T-cell (primary cell): ENCODE measurements at regions not wholly inside any gene's neighbourhood (a gene's known extent, or its start where the extent isn't known, plus 50 kb on each side); places are given as distances from the start of the nearest gene placed in this dataset.

Experiments used
- ATAC-seq, 4 experiments: fragments of 200-7000 bp in 3 of 4; fragments of 150-1000 bp in 1 of 4; cut with Tn5 transposase; replicated peaks in 1 of 4; 1 replicate in 3 of 4; 2 replicates in 1 of 4; pipeline ENCODE4 v1.10.0; 2021; ENCODE audit warnings: moderate library complexity in 3 of 4, mild to moderate bottlenecking in 2 of 4, moderate number of reproducible peaks in 1 of 4
- CTCF ChIA-PET, 2 donors: fragments of 300-600 bp; sonication (Branson Sonifier 250); formaldehyde crosslinking; loops; one replicate each; lab custom pipeline; 2022; ENCODE audit warnings: antibody characterized with exemption in 2 of 2; lab: Charles Lee
- POLR2A ChIA-PET, 2 donors: fragments of 300-600 bp; sonication (Branson Sonifier 250); formaldehyde crosslinking; loops; one replicate each; lab custom pipeline; 2022; ENCODE audit warnings: antibody characterized with exemption in 2 of 2; lab: Charles Lee
- DNase-seq, 35 experiments: peaks; one replicate each; pipeline versions ENCODE4 v3.0.0 to v3.0.0-alpha.2; 2013 to 2023
- H3K27ac ChIP-seq: one replicate; pipeline ENCODE4 v1.5.1; 2013; ENCODE audit warnings: low read length
- H3K27me3 ChIP-seq, 2 experiments: replicated peaks in 1 of 2; 1 replicate in 1 of 2; 2 replicates in 1 of 2; pipeline versions ENCODE4 v1.6.1 to v1.7.0; 2013; ENCODE audit warnings: low read length in 1 of 2, mixed read lengths in 1 of 2; ENCODE audit not compliant: control insufficient read depth in 2 of 2, insufficient read depth in 2 of 2; ENCODE audit errors: extremely low read depth in 1 of 2
- H3K36me3 ChIP-seq, 2 donors: 1 replicate in 1 of 2; 2 replicates in 1 of 2; pipeline versions ENCODE4 v1.6.1 to v1.7.0; 2013; ENCODE audit warnings: low read length in 1 of 2; ENCODE audit not compliant: control insufficient read depth in 2 of 2, insufficient read depth in 1 of 2; ENCODE audit errors: extremely low read depth in 1 of 2
- H3K4me1 ChIP-seq, 2 experiments: 1 replicate in 1 of 2; 2 replicates in 1 of 2; pipeline versions ENCODE4 v1.6.1 to v1.7.0; 2013; ENCODE audit warnings: low read length in 2 of 2, mixed read lengths in 1 of 2; ENCODE audit not compliant: insufficient read depth in 2 of 2, control insufficient read depth in 1 of 2; ENCODE audit errors: extremely low read depth in 1 of 2
- H3K4me3 ChIP-seq, 2 donors: 1 replicate in 1 of 2; 2 replicates in 1 of 2; pipeline versions ENCODE4 v1.5.1 to v1.7.0; 2013; ENCODE audit warnings: mild to moderate bottlenecking in 2 of 2, low read length in 1 of 2, moderate library complexity in 1 of 2; ENCODE audit not compliant: control insufficient read depth in 1 of 2; ENCODE audit errors: extremely low read depth in 1 of 2
- H3K9me3 ChIP-seq: 2 replicates; pipeline ENCODE4 v1.7.0; 2013
- H3K27ac Mint-ChIP-seq, 2 donors: one replicate each; pipeline ENCODE4 v1.8.0; 2020 to 2021; ENCODE audit warnings: mild to moderate bottlenecking in 2 of 2, mixed read lengths in 2 of 2
- H3K27me3 Mint-ChIP-seq, 2 donors: one replicate each; pipeline ENCODE4 v1.8.0; 2021 to 2022; ENCODE audit warnings: mixed read lengths in 2 of 2
- H3K36me3 Mint-ChIP-seq: one replicate; pipeline ENCODE4 v1.8.0; 2021; ENCODE audit warnings: mixed read lengths
- H3K4me1 Mint-ChIP-seq, 3 donors: one replicate each; pipeline ENCODE4 v1.8.0; 2020 to 2022; ENCODE audit warnings: mixed read lengths in 3 of 3, mild to moderate bottlenecking in 1 of 3
- H3K4me3 Mint-ChIP-seq, 3 donors: one replicate each; pipeline ENCODE4 v1.8.0; 2020 to 2022; ENCODE audit warnings: mild to moderate bottlenecking in 3 of 3, mixed read lengths in 3 of 3, moderate library complexity in 3 of 3
- H3K9me3 Mint-ChIP-seq, 3 donors: one replicate each; pipeline ENCODE4 v1.8.0; 2020 to 2022; ENCODE audit warnings: mixed read lengths in 3 of 3
- whole genome bisulfite sequencing: methylation state at CpG from one replicate; pipeline ENCODE4 v1.1.5; 2013; ENCODE audit warnings: missing lambda C conversion rate; ENCODE audit not compliant: insufficient coverage; 5-methylcytosine and 5-hydroxymethylcytosine counted together

GRCh38 chr6:53411451-53411850 is 62.7 kb upstream of the ELOVL5 start:
- CTCF ChIA-PET: interaction anchor here (0.6 to 4.3 kb wide), 22 partner anchors 15 to 242 kb away, joined by 3 to 32 read pairs (median 4); no protein-coding TSS in a partner anchor
- ATAC-seq: no peak
- H3K27ac ChIP-seq: no peak overlapping the region
- H3K4me1 ChIP-seq: no peaks in the 10 kb centered on the region
- H3K27me3 ChIP-seq: no peaks in the 10 kb centered on the region
- DNase-seq: no peak
- POLR2A ChIA-PET: no interaction called here
- H3K36me3 ChIP-seq: no peaks in the 10 kb centered on the region
- no CpG with 5 or more reads among the region's 2 CpGs for WGBS
- H3K9me3 ChIP-seq: no peaks in the 10 kb centered on the region
- Mint-ChIP-seq H3K27ac (no peak overlapping the region), H3K9me3 (no peaks in the 10 kb centered on the region), H3K27me3 (peaks cover 0 to 3% of the 10 kb centered on the region in 2 donors), H3K36me3 (no peaks in the 10 kb centered on the region), H3K4me3 (no peak overlapping the region), H3K4me1 (peaks cover 5% of the 10 kb centered on the region in 3 donors)
- no peak overlapping the region for H3K4me3 ChIP-seq

DNA sequence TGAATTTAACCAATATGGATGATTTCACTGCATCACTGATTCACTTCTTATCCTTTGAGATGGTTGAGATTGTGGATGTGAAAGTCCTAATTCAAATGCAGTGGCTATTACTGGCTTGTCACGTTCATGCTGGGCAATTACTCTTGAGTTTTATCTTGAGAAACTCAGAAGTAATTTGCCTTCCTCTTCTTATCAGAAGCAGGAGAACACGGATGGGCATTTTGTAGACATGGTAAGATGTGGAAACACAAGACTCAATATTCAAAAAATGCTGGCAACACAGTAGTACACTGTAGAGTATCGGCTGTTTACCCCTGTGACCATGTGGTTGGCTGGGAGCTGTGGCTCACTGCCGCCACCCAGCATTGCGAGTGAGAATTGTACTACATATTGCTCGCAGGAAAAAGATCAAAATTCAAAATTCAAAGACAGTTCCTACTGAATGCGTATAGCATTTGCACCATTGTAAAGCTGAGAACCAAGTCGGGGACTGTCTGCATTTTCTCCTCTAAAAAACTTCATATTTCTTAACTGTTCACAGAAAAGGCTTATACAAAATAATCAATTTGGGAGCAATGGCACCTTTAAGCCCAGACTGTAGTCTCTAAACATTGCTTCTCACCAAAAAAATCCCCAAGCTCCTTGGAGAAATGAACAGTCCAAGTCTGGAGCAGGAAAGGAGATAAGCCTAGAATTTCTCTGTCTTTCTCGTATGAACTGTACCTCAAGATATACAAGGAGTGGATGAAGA is 61.9 kb upstream of the ELOVL5 start:
- CTCF ChIA-PET: interaction anchor here (0.5 to 4.3 kb wide), 25 partner anchors 12 to 241 kb away, joined by 3 to 32 read pairs (median 4); no protein-coding TSS in a partner anchor
- no peaks in the 10 kb centered on the region for H3K36me3 Mint-ChIP-seq
- no peaks in the 10 kb centered on the region for H3K4me1 ChIP-seq
- no peak overlapping the region for H3K4me3 Mint-ChIP-seq
- ATAC-seq (peak; percentile 89 to 100 (median 96)), DNase-seq (peak; percentile 33 to 77 (median 57))
- POLR2A ChIA-PET: interaction anchor here in 1 of 2 donors (0.6 kb wide), 1 partner anchor 67 kb away, joined by 3 read pairs; no protein-coding TSS in a partner anchor
- H3K27ac ChIP-seq: no peak overlapping the region
- peaks cover 5% of the 10 kb centered on the region in 3 donors for H3K4me1 Mint-ChIP-seq
- no peaks in the 10 kb centered on the region for H3K27me3 ChIP-seq
- H3K27ac Mint-ChIP-seq: no peak overlapping the region
- no peaks in the 10 kb centered on the region for H3K9me3 ChIP-seq
- no peaks in the 10 kb centered on the region for H3K9me3 Mint-ChIP-seq
- H3K36me3 ChIP-seq: no peaks in the 10 kb centered on the region
- no peak overlapping the region for H3K4me3 ChIP-seq
- peaks cover 0 to 3% of the 10 kb centered on the region in 2 donors for H3K27me3 Mint-ChIP-seq
- 53% methylated on average over 6 of the region's 9 CpGs for WGBS

GRCh38 chr6:53408826-53409225 is 60.1 kb upstream of the ELOVL5 start:
- Mint-ChIP-seq H3K9me3 (no peaks in the 10 kb centered on the region), H3K27ac (no peak overlapping the region), H3K36me3 (no peaks in the 10 kb centered on the region), H3K4me1 (peaks cover 5% of the 10 kb centered on the region in 3 donors), H3K27me3 (peaks cover 0 to 3% of the 10 kb centered on the region in 2 donors), H3K4me3 (no peak overlapping the region)
- DNase-seq (no peak), ATAC-seq (no peak)
- no peaks in the 10 kb centered on the region for H3K36me3 ChIP-seq
- H3K4me3 ChIP-seq: no peak overlapping the region
- CTCF ChIA-PET: interaction anchor here (0.6 to 4.3 kb wide), 17 partner anchors 9 to 610 kb away, joined by 3 to 32 read pairs (median 5); no protein-coding TSS in a partner anchor
- POLR2A ChIA-PET: interaction anchor here in 1 of 2 donors (0.6 to 0.7 kb wide), 2 partner anchors 74 to 194 kb away, joined by 8 to 14 read pairs; no protein-coding TSS in a partner anchor
- no peaks in the 10 kb centered on the region for H3K9me3 ChIP-seq
- H3K4me1 ChIP-seq: no peaks in the 10 kb centered on the region
- H3K27me3 ChIP-seq: no peaks in the 10 kb centered on the region
- H3K27ac ChIP-seq: no peak overlapping the region

- no peaks in the 10 kb centered on the region for H3K4me1 ChIP-seq
- POLR2A ChIA-PET: no interaction called here
- Mint-ChIP-seq H3K36me3 (no peaks in the 10 kb centered on the region), H3K27me3 (peaks cover 0 to 5% of the 10 kb centered on the region in 2 donors), H3K4me3 (no peak overlapping the region), H3K4me1 (no peaks in the 10 kb centered on the region), H3K9me3 (no peaks in the 10 kb centered on the region), H3K27ac (no peak overlapping the region)
- no peaks in the 10 kb centered on the region for H3K9me3 ChIP-seq
- H3K27ac ChIP-seq: no peak overlapping the region
- CTCF ChIA-PET: interaction anchor here in 1 of 2 donors (0.7 to 1.4 kb wide), 2 partner anchors 10 to 231 kb away, joined by 3 to 5 read pairs; no protein-coding TSS in a partner anchor
- H3K36me3 ChIP-seq: no peaks in the 10 kb centered on the region
- DNase-seq: no peak
- H3K27me3 ChIP-seq: no peaks in the 10 kb centered on the region
- no peak overlapping the region for H3K4me3 ChIP-seq
- no peak for ATAC-seq
Measured at GRCh38 chr6:53399027-53399344, 50.2 kb upstream of the ELOVL5 start.

DNA sequence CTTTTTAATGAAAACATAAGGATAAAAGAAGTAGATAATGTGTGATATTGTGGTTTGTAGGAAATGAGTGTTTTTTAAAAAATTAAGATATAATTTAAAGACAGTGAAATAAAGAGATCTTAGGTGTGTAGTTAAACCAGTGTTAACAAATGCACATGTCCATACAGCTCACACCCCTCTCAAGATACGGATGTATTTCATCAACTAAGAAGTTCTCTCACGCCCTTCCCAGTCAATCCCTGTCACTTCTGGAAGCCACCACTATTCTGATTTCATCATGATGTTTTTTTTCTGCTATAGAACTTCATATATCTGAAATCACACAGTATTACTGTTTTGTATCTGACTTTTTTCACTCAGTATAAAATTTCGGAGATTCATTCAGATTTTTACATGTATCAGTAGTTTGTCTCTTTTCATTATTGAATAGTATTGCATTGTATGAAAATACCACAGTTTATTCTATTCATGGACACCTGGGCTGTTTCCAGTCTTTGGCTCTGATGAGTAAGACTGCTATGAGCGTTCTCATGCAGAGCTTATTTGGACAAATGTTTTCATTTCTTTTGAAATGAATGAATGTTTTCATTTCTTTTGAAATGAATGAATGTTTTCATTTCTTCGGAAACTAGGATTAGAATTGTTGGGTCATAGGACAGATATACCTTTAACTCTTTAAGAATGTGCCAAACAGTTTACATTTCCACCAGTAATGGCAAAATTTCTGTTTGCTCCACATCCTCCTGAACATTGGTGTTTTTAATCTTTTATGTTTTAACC is 49.7 kb upstream of the ELOVL5 start:
- H3K36me3 ChIP-seq: no peaks in the 10 kb centered on the region
- no peak overlapping the region for H3K4me3 ChIP-seq
- DNase-seq: no peak
- no peaks in the 10 kb centered on the region for H3K9me3 ChIP-seq
- H3K27ac Mint-ChIP-seq: no peak overlapping the region
- ChIA-PET POLR2A (no interaction called here), CTCF (interaction anchor here in 1 of 2 donors (0.7 to 1.4 kb wide), 2 partner anchors 11 to 230 kb away, joined by 3 to 5 read pairs; no protein-coding TSS in a partner anchor)
- H3K36me3 Mint-ChIP-seq: no peaks in the 10 kb centered on the region
- H3K27me3 ChIP-seq: no peaks in the 10 kb centered on the region
- H3K4me1 ChIP-seq: no peaks in the 10 kb centered on the region
- no peaks in the 10 kb centered on the region for H3K4me1 Mint-ChIP-seq
- no peak overlapping the region for H3K4me3 Mint-ChIP-seq
- H3K9me3 Mint-ChIP-seq: no peaks in the 10 kb centered on the region
- no peak overlapping the region for H3K27ac ChIP-seq
- 80% methylated on average over 1 of the region's 5 CpGs for WGBS
- ATAC-seq: no peak
- H3K27me3 Mint-ChIP-seq: peaks cover 0 to 4% of the 10 kb centered on the region in 2 donors
